H9 (cell line): ENCODE measurements at regions not wholly inside any gene's neighbourhood (a gene's known extent, or its start where the extent isn't known, plus 50 kb on each side); places are given as distances from the start of the nearest gene placed in this dataset.

Source experiments
- DNase-seq: peaks from one replicate; pipeline ENCODE4 v3.0.0-alpha.2; 2017
- H2AFZ ChIP-seq: one replicate; pipeline ENCODE4 v1.6.1; 2013; ENCODE audit warnings: mild to moderate bottlenecking, low read length, control low read depth, moderate library complexity
- H2AK5ac ChIP-seq: 2 replicates; pipeline ENCODE4 v1.6.1; 2013; ENCODE audit warnings: low read length, control low read depth, mixed read lengths; ENCODE audit not compliant: insufficient read length
- H2BK120ac ChIP-seq: one replicate; pipeline ENCODE4 v1.6.1; 2013; ENCODE audit warnings: low read depth, mild to moderate bottlenecking, low read length, control low read depth, inconsistent platforms; ENCODE audit not compliant: poor library complexity, severe bottlenecking
- H2BK12ac ChIP-seq: 2 replicates; pipeline ENCODE4 v1.6.1; 2013; ENCODE audit warnings: low read length, control low read depth, mixed read lengths, low read depth; ENCODE audit not compliant: insufficient read length
- H2BK15ac ChIP-seq: 2 replicates; pipeline ENCODE4 v1.6.1; 2013; ENCODE audit warnings: low read depth, low read length, control low read depth
- H2BK20ac ChIP-seq: one replicate; pipeline ENCODE4 v1.6.1; 2013; ENCODE audit warnings: low read depth, mild to moderate bottlenecking, low read length, control low read depth, inconsistent platforms; ENCODE audit not compliant: poor library complexity, severe bottlenecking
- H2BK5ac ChIP-seq: 2 replicates; pipeline ENCODE4 v1.6.1; 2013; ENCODE audit warnings: low read length, control low read depth, mixed read lengths; ENCODE audit not compliant: insufficient read length
- H3K14ac ChIP-seq: 2 replicates; pipeline ENCODE4 v1.6.1; 2013; ENCODE audit warnings: low read length, control low read depth; ENCODE audit not compliant: insufficient read depth
- H3K18ac ChIP-seq: 2 replicates; pipeline ENCODE4 v1.6.1; 2013; ENCODE audit warnings: low read depth, mild to moderate bottlenecking, mixed read lengths, low read length, control low read depth; ENCODE audit not compliant: insufficient read length
- H3K23ac ChIP-seq: 2 replicates; pipeline ENCODE4 v1.6.1; 2013; ENCODE audit warnings: low read length, control low read depth, mixed read lengths, low read depth; ENCODE audit not compliant: insufficient read length
- H3K23me2 ChIP-seq: 2 replicates; pipeline ENCODE4 v1.6.1; 2013; ENCODE audit warnings: low read depth, mild to moderate bottlenecking, mixed read lengths, low read length, control low read depth; ENCODE audit not compliant: insufficient read length, poor library complexity, severe bottlenecking
- H3K27ac ChIP-seq: 2 replicates; pipeline ENCODE4 v1.5.1; 2013; ENCODE audit warnings: low read length, control low read depth, mixed read lengths, low read depth; ENCODE audit not compliant: insufficient read length
- H3K27me3 ChIP-seq: 2 replicates; pipeline ENCODE4 v1.6.1; 2013; ENCODE audit warnings: low read length, control low read depth, inconsistent platforms; ENCODE audit not compliant: insufficient read depth
- H3K4ac ChIP-seq: 2 replicates; pipeline ENCODE4 v1.6.1; 2013; ENCODE audit warnings: low read depth, mild to moderate bottlenecking, control low read depth, inconsistent platforms, low read length, moderate library complexity
- H3K4me1 ChIP-seq: 2 replicates; pipeline ENCODE4 v1.6.1; 2013; ENCODE audit warnings: low read length, control low read depth, inconsistent platforms; ENCODE audit not compliant: insufficient read depth
- H3K4me2 ChIP-seq: 2 replicates; pipeline ENCODE4 v1.6.1; 2013; ENCODE audit warnings: low read length, control low read depth, mixed read lengths; ENCODE audit not compliant: insufficient read length, insufficient read depth
- H3K56ac ChIP-seq: 2 replicates; pipeline ENCODE4 v1.6.1; 2013; ENCODE audit warnings: low read depth, mild to moderate bottlenecking, mixed read lengths, low read length, control low read depth; ENCODE audit not compliant: insufficient read length
- H3K79me1 ChIP-seq: 2 replicates; pipeline ENCODE4 v1.6.1; 2013; ENCODE audit warnings: low read depth, mild to moderate bottlenecking, moderate library complexity, low read length, control low read depth, inconsistent platforms; ENCODE audit not compliant: insufficient read depth, poor library complexity, severe bottlenecking
- H3K79me2 ChIP-seq: 2 replicates; pipeline ENCODE4 v1.6.1; 2013; ENCODE audit warnings: low read length, control low read depth, inconsistent platforms; ENCODE audit not compliant: insufficient read depth
- H3K9ac ChIP-seq: 2 replicates; pipeline ENCODE4 v1.6.1; 2013; ENCODE audit warnings: low read length, control low read depth, mixed read lengths; ENCODE audit not compliant: insufficient read length; ENCODE audit errors: extremely low read depth
- H3K9me3 ChIP-seq: one replicate; pipeline ENCODE4 v1.6.1; 2013; ENCODE audit warnings: low read depth, low read length, inconsistent platforms; ENCODE audit not compliant: control insufficient read depth
- H3T11ph ChIP-seq: one replicate; pipeline ENCODE4 v1.6.1; 2013; ENCODE audit warnings: mild to moderate bottlenecking, low read length, control low read depth, inconsistent platforms
- H4K20me1 ChIP-seq: one replicate; pipeline ENCODE4 v1.6.1; 2013; ENCODE audit not compliant: control insufficient read depth, insufficient read length, insufficient read depth
- H4K5ac ChIP-seq: 2 replicates; pipeline ENCODE4 v1.6.1; 2013; ENCODE audit warnings: low read depth, mild to moderate bottlenecking, mixed read lengths, low read length, control low read depth; ENCODE audit not compliant: insufficient read length
- H4K8ac ChIP-seq: replicated peaks from 2 replicates; pipeline ENCODE4 v1.6.1; 2013; ENCODE audit warnings: low read length, control low read depth, mixed read lengths, low read depth; ENCODE audit not compliant: insufficient read length
- H4K91ac ChIP-seq: 2 replicates; pipeline ENCODE4 v1.6.1; 2013; ENCODE audit warnings: low read depth, mild to moderate bottlenecking, moderate library complexity, mixed read lengths, low read length, control low read depth; ENCODE audit not compliant: insufficient read length
- H3K27ac Mint-ChIP-seq, 3 experiments: 2 replicates in 2 of 3; 3 replicates in 1 of 3; pipeline ENCODE4 v1.8.0; 2020 to 2021; ENCODE audit warnings: mixed read lengths in 3 of 3, mild to moderate bottlenecking in 1 of 3, moderate library complexity in 1 of 3
- H3K27me3 Mint-ChIP-seq: 2 replicates; pipeline ENCODE4 v1.8.0; 2021; ENCODE audit warnings: low read depth, mild to moderate bottlenecking, moderate library complexity, mixed read lengths
- H3K36me3 Mint-ChIP-seq, 3 experiments: 2 replicates in 2 of 3; 3 replicates in 1 of 3; pipeline ENCODE4 v1.8.0; 2020 to 2021; ENCODE audit warnings: low read depth in 3 of 3, mixed read lengths in 3 of 3; ENCODE audit not compliant: insufficient read depth in 1 of 3
- H3K4me1 Mint-ChIP-seq, 2 experiments: 2 replicates each; pipeline ENCODE4 v1.8.0; 2020; ENCODE audit warnings: mixed read lengths in 2 of 2
- H3K4me3 Mint-ChIP-seq, 2 experiments: 2 replicates in 1 of 2; 3 replicates in 1 of 2; pipeline ENCODE4 v1.8.0; 2020 to 2021; ENCODE audit warnings: mild to moderate bottlenecking in 2 of 2, mixed read lengths in 2 of 2, moderate library complexity in 1 of 2
- H3K9me3 Mint-ChIP-seq, 2 experiments: 2 replicates in 1 of 2; 3 replicates in 1 of 2; pipeline ENCODE4 v1.8.0; 2020; ENCODE audit warnings: mild to moderate bottlenecking in 2 of 2, mixed read lengths in 2 of 2, moderate library complexity in 1 of 2
- whole genome bisulfite sequencing: extraction: QIAGEN DNeasy Blood & Tissue Kit; methylation state at CpG from one replicate; pipeline ENCODE4 v1.1.7; 2013; ENCODE audit warnings: missing lambda C conversion rate, low lambda C conversion rate, mixed read lengths; ENCODE audit not compliant: insufficient read length; ENCODE audit errors: extremely low coverage; 5-methylcytosine and 5-hydroxymethylcytosine counted together
- TF ChIP-seq, protein P1 (sequence below): fragments of 200-600 bp; sonication (generic); conservative IDR thresholded peaks from 3 replicates; pipeline ENCODE4 v1.8.0; 2021; ENCODE audit warnings: antibody characterized with exemption, mild to moderate bottlenecking

DNA sequence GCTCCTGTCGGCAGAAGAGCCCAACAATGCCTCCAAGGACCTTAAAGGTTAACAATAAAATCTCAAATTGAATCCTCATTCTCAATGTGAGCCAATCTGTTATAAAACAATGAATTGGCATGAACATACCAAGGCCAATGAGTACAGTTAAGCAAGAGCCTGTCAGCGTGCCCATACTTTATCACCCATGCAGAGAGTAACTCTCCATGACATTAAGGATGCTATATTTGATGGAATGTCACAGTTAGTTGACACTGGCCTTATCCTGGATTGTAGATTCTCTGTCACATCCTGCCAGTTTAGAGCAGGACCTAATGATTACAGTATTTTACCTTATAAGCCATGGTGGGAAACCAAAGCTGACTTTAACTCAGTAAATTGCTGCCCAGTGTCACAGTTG lies 335.4 kb upstream of the MDFIC2 start:
- no peak overlapping the region for H3K4me2 ChIP-seq
- Mint-ChIP-seq H3K4me3 (no peak overlapping the region), H3K36me3 (no peaks in the 10 kb centered on the region; a peak in 1 of 7 replicates), H3K4me1 (no peaks in the 10 kb centered on the region), H3K27me3 (no peaks in the 10 kb centered on the region; the same call in 1 of the 2 replicates), H3K27ac (no peak overlapping the region), H3K9me3 (no peaks in the 10 kb centered on the region; a peak in 2 of 5 replicates)
- no peaks in the 10 kb centered on the region for H3K27me3 ChIP-seq
- H4K91ac ChIP-seq: no peak overlapping the region
- H4K8ac ChIP-seq: no peak overlapping the region
- H2AFZ ChIP-seq: no peak overlapping the region
- H3K4ac ChIP-seq: no peak overlapping the region
- no peak overlapping the region for H2BK5ac ChIP-seq
- H3K79me2 ChIP-seq: no peaks in the 10 kb centered on the region
- no peak overlapping the region for H3T11ph ChIP-seq
- H3K9me3 ChIP-seq: no peaks in the 10 kb centered on the region
- no peaks in the 10 kb centered on the region for H4K20me1 ChIP-seq
- no peaks in the 10 kb centered on the region for H3K79me1 ChIP-seq
- no peaks in the 10 kb centered on the region for H3K4me1 ChIP-seq
- H3K9ac ChIP-seq: no peak overlapping the region
- no peak overlapping the region for H2AK5ac ChIP-seq
- no peak overlapping the region for H3K23ac ChIP-seq
- H3K23me2 ChIP-seq: no peaks in the 10 kb centered on the region
- no peak overlapping the region for H2BK15ac ChIP-seq
- H3K14ac ChIP-seq: no peak overlapping the region
- no peak for DNase-seq
- H3K27ac ChIP-seq: no peak overlapping the region
- no CpG with 5 or more reads among the region's 2 CpGs for whole genome bisulfite sequencing
- H3K18ac ChIP-seq: no peak overlapping the region
- TF ChIP-seq, protein P1, sequence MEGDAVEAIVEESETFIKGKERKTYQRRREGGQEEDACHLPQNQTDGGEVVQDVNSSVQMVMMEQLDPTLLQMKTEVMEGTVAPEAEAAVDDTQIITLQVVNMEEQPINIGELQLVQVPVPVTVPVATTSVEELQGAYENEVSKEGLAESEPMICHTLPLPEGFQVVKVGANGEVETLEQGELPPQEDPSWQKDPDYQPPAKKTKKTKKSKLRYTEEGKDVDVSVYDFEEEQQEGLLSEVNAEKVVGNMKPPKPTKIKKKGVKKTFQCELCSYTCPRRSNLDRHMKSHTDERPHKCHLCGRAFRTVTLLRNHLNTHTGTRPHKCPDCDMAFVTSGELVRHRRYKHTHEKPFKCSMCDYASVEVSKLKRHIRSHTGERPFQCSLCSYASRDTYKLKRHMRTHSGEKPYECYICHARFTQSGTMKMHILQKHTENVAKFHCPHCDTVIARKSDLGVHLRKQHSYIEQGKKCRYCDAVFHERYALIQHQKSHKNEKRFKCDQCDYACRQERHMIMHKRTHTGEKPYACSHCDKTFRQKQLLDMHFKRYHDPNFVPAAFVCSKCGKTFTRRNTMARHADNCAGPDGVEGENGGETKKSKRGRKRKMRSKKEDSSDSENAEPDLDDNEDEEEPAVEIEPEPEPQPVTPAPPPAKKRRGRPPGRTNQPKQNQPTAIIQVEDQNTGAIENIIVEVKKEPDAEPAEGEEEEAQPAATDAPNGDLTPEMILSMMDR: no peak
- H3K56ac ChIP-seq: no peak overlapping the region
- H2BK12ac ChIP-seq: no peak overlapping the region
- H2BK120ac ChIP-seq: no peak overlapping the region
- no peak overlapping the region for H2BK20ac ChIP-seq
- H4K5ac ChIP-seq: no peak overlapping the region
